GM21619 (cell line): ENCODE measurements at regions not wholly inside any gene's neighbourhood (a gene's known extent, or its start where the extent isn't known, plus 50 kb on each side); places are given as distances from the start of the nearest gene placed in this dataset.

ENCODE experiments used
- ATAC-seq: cut with Tn5 transposase; IDR thresholded peaks from one replicate; pipeline ENCODE4 v1.9.1; 2021; ENCODE audit not compliant: unreplicated experiment

- no peak for ATAC-seq
Observed at GRCh38 chr5:120988941-120989340, 524.8 kb downstream of the PRR16 start.

- no peak for ATAC-seq
Observed at GRCh38 chr5:120991569-120991968, 527.5 kb downstream of the PRR16 start.

- ATAC-seq: no peak
Observed at GRCh38 chr5:120994112-120994511, 530.0 kb downstream of the PRR16 start.

- ATAC-seq: no peak
Observed at GRCh38 chr5:120999550-120999949, 535.5 kb downstream of the PRR16 start.

GRCh38 chr5:121006217-121006616 is 542.1 kb downstream of the PRR16 start:
- no peak for ATAC-seq

- ATAC-seq: no peak
Observed at GRCh38 chr5:121008041-121008440, 543.9 kb downstream of the PRR16 start.

GRCh38 chr5:121009058-121009457 is 545.0 kb downstream of the PRR16 start:
- ATAC-seq: no peak

GRCh38 chr5:121018004-121018403 is 553.9 kb downstream of the PRR16 start:
- no peak for ATAC-seq

- no peak for ATAC-seq
Observed at GRCh38 chr5:121019106-121019505, 555.0 kb downstream of the PRR16 start.

GRCh38 chr5:121019734-121020133 is 555.6 kb downstream of the PRR16 start:
- ATAC-seq: no peak

GRCh38 chr5:121021681-121022080 is 557.6 kb downstream of the PRR16 start:
- ATAC-seq: no peak

GRCh38 chr5:121024416-121025311 is 560.6 kb downstream of the PRR16 start:
- no peak for ATAC-seq

GRCh38 chr5:121025671-121026070 is 561.6 kb downstream of the PRR16 start:
- ATAC-seq: no peak

GRCh38 chr5:121027636-121028035 is 563.5 kb downstream of the PRR16 start:
- no peak for ATAC-seq

- ATAC-seq: no peak
Observed at GRCh38 chr5:121029536-121030245, 565.6 kb downstream of the PRR16 start.

GRCh38 chr5:121031491-121031890 is 567.4 kb downstream of the PRR16 start:
- ATAC-seq: no peak

- no peak for ATAC-seq
Observed at GRCh38 chr5:121033334-121033733, 569.2 kb downstream of the PRR16 start.

GRCh38 chr5:121038438-121038837 is 574.3 kb downstream of the PRR16 start:
- no peak for ATAC-seq

GRCh38 chr5:121049971-121050370 is 585.9 kb downstream of the PRR16 start:
- ATAC-seq: no peak

GRCh38 chr5:121053055-121053985 is 589.2 kb downstream of the PRR16 start:
- ATAC-seq: no peak

- ATAC-seq: no peak
Observed at GRCh38 chr5:121055586-121055985, 591.5 kb downstream of the PRR16 start.
